Activated naive CD8-positive, alpha-beta T cell (primary cell): ENCODE measurements at regions not wholly inside any gene's neighbourhood (a gene's known extent, or its start where the extent isn't known, plus 50 kb on each side); places are given as distances from the start of the nearest gene placed in this dataset.
"Not testable (repeated sequence)": the region's sequence is repeated elsewhere in the genome, so short reads cannot be mapped to it uniquely, and the experiment has no call there.

Experiments used
- H3K27ac Mint-ChIP-seq: one replicate; pipeline ENCODE4 v1.8.0; 2021; ENCODE audit warnings: mixed read lengths
- H3K27me3 Mint-ChIP-seq: one replicate; pipeline ENCODE4 v1.8.0; 2021; ENCODE audit warnings: mixed read lengths
- H3K36me3 Mint-ChIP-seq: one replicate; pipeline ENCODE4 v1.8.0; 2021; ENCODE audit warnings: mixed read lengths
- H3K4me1 Mint-ChIP-seq: one replicate; pipeline ENCODE4 v1.8.0; 2021; ENCODE audit warnings: low read depth, mixed read lengths
- H3K4me3 Mint-ChIP-seq: one replicate; pipeline ENCODE4 v1.8.0; 2021; ENCODE audit warnings: mild to moderate bottlenecking, mixed read lengths
- H3K9me3 Mint-ChIP-seq: one replicate; pipeline ENCODE4 v1.8.0; 2021; ENCODE audit warnings: low read depth, mixed read lengths

GRCh38 chrX:41009850-41010846 lies 75.1 kb upstream of the USP9X start:
- no peaks in the 10 kb centered on the region for H3K9me3 Mint-ChIP-seq
- peaks cover 24% of the 10 kb centered on the region for H3K4me1 Mint-ChIP-seq
- no peaks in the 10 kb centered on the region for H3K27me3 Mint-ChIP-seq
- no peaks in the 10 kb centered on the region for H3K36me3 Mint-ChIP-seq
- peak overlapping the region; percentile 89 for H3K27ac Mint-ChIP-seq
- H3K4me3 Mint-ChIP-seq = peak overlapping the region; percentile 59

- Mint-ChIP-seq H3K27me3 (no peaks in the 10 kb centered on the region), H3K27ac (no peak overlapping the region), H3K36me3 (no peaks in the 10 kb centered on the region), H3K9me3 (no peaks in the 10 kb centered on the region), H3K4me1 (peaks cover 20% of the 10 kb centered on the region), H3K4me3 (no peak overlapping the region)
These were observed 70.4 kb upstream of the USP9X start for GRCh38 chrX:41014776-41015360.

- peaks cover 10% of the 10 kb centered on the region for H3K4me1 Mint-ChIP-seq
- not testable (repeated sequence) for H3K9me3 Mint-ChIP-seq, H3K4me3 Mint-ChIP-seq, H3K27ac Mint-ChIP-seq, H3K36me3 Mint-ChIP-seq, H3K27me3 Mint-ChIP-seq
These were observed 67.5 kb upstream of the USP9X start for GRCh38 chrX:41017785-41018184.

- not testable (repeated sequence) for H3K9me3 Mint-ChIP-seq, H3K4me3 Mint-ChIP-seq, H3K27me3 Mint-ChIP-seq, H3K27ac Mint-ChIP-seq, H3K36me3 Mint-ChIP-seq
- peaks cover 10% of the 10 kb centered on the region for H3K4me1 Mint-ChIP-seq
These were observed 66.7 kb upstream of the USP9X start for GRCh38 chrX:41018391-41019040.

- no peaks in the 10 kb centered on the region for H3K27me3 Mint-ChIP-seq
- H3K27ac Mint-ChIP-seq = no peak overlapping the region
- H3K4me3 Mint-ChIP-seq = no peak overlapping the region
- peaks cover 10% of the 10 kb centered on the region for H3K4me1 Mint-ChIP-seq
- no peaks in the 10 kb centered on the region for H3K36me3 Mint-ChIP-seq
- H3K9me3 Mint-ChIP-seq = no peaks in the 10 kb centered on the region
These were observed 66.2 kb upstream of the USP9X start for GRCh38 chrX:41019041-41019392.

- Mint-ChIP-seq H3K36me3 (no peaks in the 10 kb centered on the region), H3K4me3 (no peak overlapping the region), H3K27ac (no peak overlapping the region), H3K27me3 (no peaks in the 10 kb centered on the region), H3K9me3 (no peaks in the 10 kb centered on the region), H3K4me1 (peaks cover 4% of the 10 kb centered on the region)
These were observed 62.7 kb upstream of the USP9X start for GRCh38 chrX:41022566-41022965.

- Mint-ChIP-seq H3K27me3 (no peaks in the 10 kb centered on the region), H3K27ac (no peak overlapping the region)
These were observed 62.1 kb upstream of the USP9X start for GRCh38 chrX:41023098-41023497.

GRCh38 chrX:41024335-41024734 lies 60.9 kb upstream of the USP9X start:
- not testable (repeated sequence) for H3K4me3 Mint-ChIP-seq, H3K9me3 Mint-ChIP-seq, H3K27me3 Mint-ChIP-seq, H3K36me3 Mint-ChIP-seq, H3K4me1 Mint-ChIP-seq, H3K27ac Mint-ChIP-seq

More at GRCh38 chrX:41023098-41023497, 62.1 kb upstream of the USP9X start:
- Mint-ChIP-seq H3K4me3 (no peak overlapping the region), H3K4me1 (peaks cover 4% of the 10 kb centered on the region), H3K9me3 (no peaks in the 10 kb centered on the region), H3K36me3 (no peaks in the 10 kb centered on the region)

- H3K27ac Mint-ChIP-seq = no peak overlapping the region
- no peaks in the 10 kb centered on the region for H3K9me3 Mint-ChIP-seq
- no peaks in the 10 kb centered on the region for H3K27me3 Mint-ChIP-seq
- H3K4me3 Mint-ChIP-seq = no peak overlapping the region
- H3K4me1 Mint-ChIP-seq = peaks cover 4% of the 10 kb centered on the region
- H3K36me3 Mint-ChIP-seq = no peaks in the 10 kb centered on the region
These were observed 60.5 kb upstream of the USP9X start for GRCh38 chrX:41024755-41025154.

- Mint-ChIP-seq H3K27ac (no peak overlapping the region), H3K4me3 (no peak overlapping the region), H3K27me3 (no peaks in the 10 kb centered on the region), H3K4me1 (peaks cover 4% of the 10 kb centered on the region), H3K9me3 (no peaks in the 10 kb centered on the region), H3K36me3 (no peaks in the 10 kb centered on the region)
These were observed 59.1 kb upstream of the USP9X start for GRCh38 chrX:41025926-41026701.

- H3K36me3 Mint-ChIP-seq = no peaks in the 10 kb centered on the region
- no peak overlapping the region for H3K27ac Mint-ChIP-seq
- H3K27me3 Mint-ChIP-seq = no peaks in the 10 kb centered on the region
- no peak overlapping the region for H3K4me3 Mint-ChIP-seq
- H3K4me1 Mint-ChIP-seq = peaks cover 4% of the 10 kb centered on the region
- H3K9me3 Mint-ChIP-seq = no peaks in the 10 kb centered on the region
These were observed 58.6 kb upstream of the USP9X start for GRCh38 chrX:41026702-41027078.

- no peak overlapping the region for H3K4me3 Mint-ChIP-seq
- no peaks in the 10 kb centered on the region for H3K36me3 Mint-ChIP-seq
- no peaks in the 10 kb centered on the region for H3K27me3 Mint-ChIP-seq
- H3K27ac Mint-ChIP-seq = no peak overlapping the region
- no peaks in the 10 kb centered on the region for H3K4me1 Mint-ChIP-seq
- H3K9me3 Mint-ChIP-seq = no peaks in the 10 kb centered on the region
These were observed 55.9 kb upstream of the USP9X start for GRCh38 chrX:41029332-41029731.

GRCh38 chrX:41031256-41031967 lies 53.8 kb upstream of the USP9X start:
- H3K27ac Mint-ChIP-seq = no peak overlapping the region
- no peak overlapping the region for H3K4me3 Mint-ChIP-seq
- H3K36me3 Mint-ChIP-seq = no peaks in the 10 kb centered on the region
- no peaks in the 10 kb centered on the region for H3K9me3 Mint-ChIP-seq
- no peaks in the 10 kb centered on the region for H3K27me3 Mint-ChIP-seq
- no peaks in the 10 kb centered on the region for H3K4me1 Mint-ChIP-seq

GRCh38 chrX:41033299-41033698 lies 51.9 kb upstream of the USP9X start:
- H3K27me3 Mint-ChIP-seq = no peaks in the 10 kb centered on the region
- no peaks in the 10 kb centered on the region for H3K9me3 Mint-ChIP-seq
- no peaks in the 10 kb centered on the region for H3K4me1 Mint-ChIP-seq
- no peak overlapping the region for H3K4me3 Mint-ChIP-seq
- no peak overlapping the region for H3K27ac Mint-ChIP-seq
- H3K36me3 Mint-ChIP-seq = no peaks in the 10 kb centered on the region
